ENCODE measurements at regions not wholly inside any gene's neighbourhood (a gene's known extent, or its start where the extent isn't known, plus 50 kb on each side); places are given as distances from the start of the nearest gene placed in this dataset.

DNA sequence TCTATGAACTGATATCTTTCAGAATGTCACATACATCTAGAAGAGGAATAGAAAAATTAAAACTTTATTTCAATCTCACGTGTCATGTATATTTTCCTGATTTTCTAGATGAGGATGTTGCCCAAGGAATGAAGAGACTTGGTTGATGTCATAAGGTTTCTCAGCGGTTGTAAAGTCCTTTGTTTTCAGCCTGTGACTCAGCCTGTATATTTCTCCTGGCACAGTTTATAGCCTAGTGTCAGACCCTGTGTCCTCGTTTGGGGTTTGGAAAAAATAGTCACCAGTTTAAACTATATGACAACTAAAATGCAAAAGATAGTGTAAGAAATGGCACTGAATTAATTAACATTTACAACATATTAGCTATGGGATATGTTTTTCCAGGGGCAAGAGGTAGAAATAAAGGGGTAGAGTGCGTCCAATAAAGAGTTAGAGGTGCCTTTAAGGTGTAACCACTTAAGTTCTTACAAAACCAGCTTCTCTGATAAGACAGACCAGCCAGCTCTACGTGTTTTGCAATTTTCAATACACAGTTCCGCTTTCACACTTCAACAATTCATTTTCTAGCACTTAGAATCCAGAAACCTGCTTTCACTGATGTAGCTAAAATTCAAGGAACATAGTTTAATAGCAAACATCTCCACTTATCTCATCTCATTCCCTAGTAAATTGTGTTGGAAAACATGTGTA lies 1432.6 kb upstream of the TENM4 start:
- H3K27me3 ChIP-seq (replicated peaks; ENCODE audit: control insufficient read depth, insufficient read depth, low read length) = no peaks in the 10 kb centered on the region
- no peaks in the 10 kb centered on the region for H3K36me3 ChIP-seq (ENCODE audit: control insufficient read depth, insufficient read depth, low read length, severe bottlenecking)
- H3K9me3 ChIP-seq (ENCODE audit: control insufficient read depth, low read length) = no peaks in the 10 kb centered on the region
- no peak for DNase-seq (ENCODE audit: low read depth)
- no peak overlapping the region for H3K9ac ChIP-seq (ENCODE audit: low read length)
- H3K4me1 ChIP-seq (ENCODE audit: control insufficient read depth, insufficient read depth, low read length) = no peaks in the 10 kb centered on the region
- no peak overlapping the region for H3K4me3 ChIP-seq (ENCODE audit: low read length)

DNA sequence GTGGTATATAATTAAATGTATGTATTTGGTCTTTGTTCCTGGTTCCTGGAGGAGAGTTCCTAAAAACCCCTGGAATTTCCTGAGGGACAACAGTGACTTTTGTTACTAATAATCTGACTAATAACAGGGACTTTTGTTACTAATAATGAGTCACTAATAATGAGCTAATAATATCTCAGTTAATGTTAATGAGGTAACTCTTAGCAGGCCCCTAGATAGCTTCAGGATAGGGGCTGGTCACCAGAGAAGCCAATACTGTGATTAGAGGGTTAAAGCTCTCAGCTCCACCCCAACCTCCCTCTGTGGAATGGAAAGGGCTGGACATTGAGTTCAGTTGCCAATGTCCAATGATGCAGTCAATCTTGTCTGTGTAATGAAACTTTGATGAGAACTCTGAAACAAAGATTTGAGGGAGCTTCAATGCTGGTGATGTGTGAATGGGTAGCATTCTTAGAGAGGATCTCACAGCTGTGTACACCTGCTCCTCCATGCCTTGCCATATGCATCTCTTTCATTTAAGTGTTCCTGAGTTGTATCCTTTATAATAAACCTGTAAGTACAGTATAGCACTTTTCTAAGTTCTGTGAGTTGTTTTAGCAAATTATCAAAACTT lies 1431.4 kb upstream of the TENM4 start:
- no peak for DNase-seq (ENCODE audit: low read depth)
- no peak overlapping the region for H3K4me3 ChIP-seq (ENCODE audit: low read length)
- H3K4me1 ChIP-seq (ENCODE audit: control insufficient read depth, insufficient read depth, low read length) = no peaks in the 10 kb centered on the region
- H3K9me3 ChIP-seq (ENCODE audit: control insufficient read depth, low read length) = no peaks in the 10 kb centered on the region
- no peak overlapping the region for H3K9ac ChIP-seq (ENCODE audit: low read length)
- H3K27me3 ChIP-seq (replicated peaks; ENCODE audit: control insufficient read depth, insufficient read depth, low read length) = no peaks in the 10 kb centered on the region
- H3K36me3 ChIP-seq (ENCODE audit: control insufficient read depth, insufficient read depth, low read length, severe bottlenecking) = no peaks in the 10 kb centered on the region

DNA sequence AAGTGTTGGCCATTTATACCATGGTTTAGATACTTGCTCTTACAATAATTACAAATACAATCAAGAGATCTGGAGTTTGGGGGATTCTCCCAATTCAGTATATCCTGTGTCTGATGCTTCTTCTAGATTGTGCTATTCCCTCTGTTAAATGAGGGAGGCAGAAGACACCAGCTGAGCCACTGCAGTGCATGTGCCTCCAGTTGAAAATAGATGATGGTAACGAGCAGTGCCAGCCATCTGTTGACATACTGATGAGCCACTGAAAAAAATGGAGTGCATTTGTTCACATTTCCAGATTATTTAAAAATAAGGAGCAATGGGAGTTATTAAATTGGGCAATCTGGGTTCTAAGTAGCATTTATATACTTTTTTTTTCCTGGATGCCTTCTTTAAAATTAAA lies 1428.0 kb upstream of the TENM4 start:
- Histone ChIP-seq H3K36me3 (ENCODE audit: control insufficient read depth, insufficient read depth, low read length, severe bottlenecking) (no peaks in the 10 kb centered on the region), H3K4me3 (ENCODE audit: low read length) (no peak overlapping the region), H3K27me3 (replicated peaks; ENCODE audit: control insufficient read depth, insufficient read depth, low read length) (no peaks in the 10 kb centered on the region), H3K9ac (ENCODE audit: low read length) (no peak overlapping the region), H3K9me3 (ENCODE audit: control insufficient read depth, low read length) (no peaks in the 10 kb centered on the region), H3K4me1 (ENCODE audit: control insufficient read depth, insufficient read depth, low read length) (no peaks in the 10 kb centered on the region)
- DNase-seq (ENCODE audit: low read depth) = no peak

DNA sequence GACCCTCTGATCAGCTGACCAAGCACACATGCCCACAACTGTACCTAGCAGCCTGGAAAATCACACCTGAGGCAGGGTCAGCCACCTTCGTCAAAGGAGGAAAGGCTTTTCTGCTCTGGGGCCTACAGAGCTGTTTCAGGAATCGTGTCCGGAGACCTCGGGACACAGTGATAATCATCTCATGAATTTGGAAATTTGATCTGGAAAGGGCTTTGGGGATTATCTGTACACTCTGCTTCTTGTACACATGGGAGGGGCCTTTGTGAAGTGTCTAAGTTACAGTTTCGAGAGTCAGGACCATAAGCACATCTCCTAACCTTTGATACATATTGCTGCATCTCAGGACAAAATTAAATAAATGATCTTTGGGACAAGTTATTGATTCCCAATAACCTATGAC lies 1421.2 kb upstream of the TENM4 start:
- H3K4me3 ChIP-seq (ENCODE audit: low read length) = no peak overlapping the region
- H3K9ac ChIP-seq (ENCODE audit: low read length) = no peak overlapping the region
- H3K9me3 ChIP-seq (ENCODE audit: control insufficient read depth, low read length) = no peaks in the 10 kb centered on the region
- H3K36me3 ChIP-seq (ENCODE audit: control insufficient read depth, insufficient read depth, low read length, severe bottlenecking) = no peaks in the 10 kb centered on the region
- no peaks in the 10 kb centered on the region for H3K27me3 ChIP-seq (replicated peaks; ENCODE audit: control insufficient read depth, insufficient read depth, low read length)
- no peak for DNase-seq (ENCODE audit: low read depth)
- peaks cover 6% of the 10 kb centered on the region for H3K4me1 ChIP-seq (ENCODE audit: control insufficient read depth, insufficient read depth, low read length)

DNA sequence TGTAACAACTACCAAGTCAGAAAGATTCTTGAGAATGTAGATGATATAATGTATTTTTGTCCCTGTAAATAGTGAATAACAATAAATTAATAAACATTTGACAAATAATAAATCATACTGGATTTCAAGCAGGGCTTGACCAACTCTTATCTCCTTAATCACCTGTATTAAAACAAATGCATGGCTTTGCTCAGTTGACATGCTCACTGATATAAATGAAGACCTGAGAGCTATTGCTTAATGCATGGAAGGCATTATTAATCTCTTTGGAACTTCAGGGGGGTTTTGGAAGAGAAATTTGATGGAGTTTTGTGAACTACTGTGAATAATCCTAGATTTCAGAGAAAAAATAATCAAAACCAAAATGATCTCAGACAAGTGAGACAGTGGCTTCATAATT lies 1420.4 kb upstream of the TENM4 start:
- no peak overlapping the region for H3K9ac ChIP-seq (ENCODE audit: low read length)
- H3K4me1 ChIP-seq (ENCODE audit: control insufficient read depth, insufficient read depth, low read length) = peaks cover 6% of the 10 kb centered on the region
- no peaks in the 10 kb centered on the region for H3K9me3 ChIP-seq (ENCODE audit: control insufficient read depth, low read length)

DNA sequence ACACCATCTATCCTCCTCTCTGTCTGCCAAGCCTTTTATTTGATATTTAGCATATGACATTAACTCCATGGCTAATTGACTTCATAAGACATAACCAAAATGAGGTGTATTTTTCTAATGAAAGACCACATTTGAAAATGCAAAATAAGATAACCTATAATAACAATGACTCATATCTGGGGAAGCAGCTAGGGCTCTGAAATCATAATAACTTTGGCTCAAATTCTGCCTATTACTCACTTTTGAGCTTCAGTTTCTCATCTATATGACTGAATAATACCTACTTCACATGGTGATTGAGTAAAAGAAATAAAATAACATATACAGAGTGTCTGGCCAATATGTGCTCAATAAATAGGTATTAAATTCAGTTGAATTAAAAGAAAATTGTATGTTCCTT lies 1419.8 kb upstream of the TENM4 start:
- no peak overlapping the region for H3K9ac ChIP-seq (ENCODE audit: low read length)

More for the DNA sequence above, 1420.4 kb upstream of the TENM4 start:
- Histone ChIP-seq H3K27me3 (replicated peaks; ENCODE audit: control insufficient read depth, insufficient read depth, low read length) (no peaks in the 10 kb centered on the region), H3K36me3 (ENCODE audit: control insufficient read depth, insufficient read depth, low read length, severe bottlenecking) (no peaks in the 10 kb centered on the region), H3K4me3 (ENCODE audit: low read length) (no peak overlapping the region)
- no peak for DNase-seq (ENCODE audit: low read depth)

GRCh38 chr11:80856066-80856465 lies 1415.2 kb upstream of the TENM4 start:
- Histone ChIP-seq H3K4me1 (ENCODE audit: control insufficient read depth, insufficient read depth, low read length) (peaks cover 13% of the 10 kb centered on the region), H3K36me3 (ENCODE audit: control insufficient read depth, insufficient read depth, low read length, severe bottlenecking) (no peaks in the 10 kb centered on the region), H3K27me3 (replicated peaks; ENCODE audit: control insufficient read depth, insufficient read depth, low read length) (no peaks in the 10 kb centered on the region), H3K9ac (ENCODE audit: low read length) (no peak overlapping the region), H3K9me3 (ENCODE audit: control insufficient read depth, low read length) (no peaks in the 10 kb centered on the region), H3K4me3 (ENCODE audit: low read length) (no peak overlapping the region)
- DNase-seq (ENCODE audit: low read depth) = no peak

More for the DNA sequence above, 1419.8 kb upstream of the TENM4 start:
- no peaks in the 10 kb centered on the region for H3K27me3 ChIP-seq (replicated peaks; ENCODE audit: control insufficient read depth, insufficient read depth, low read length)
- no peaks in the 10 kb centered on the region for H3K9me3 ChIP-seq (ENCODE audit: control insufficient read depth, low read length)
- H3K4me1 ChIP-seq (ENCODE audit: control insufficient read depth, insufficient read depth, low read length) = peaks cover 11% of the 10 kb centered on the region
- no peak overlapping the region for H3K4me3 ChIP-seq (ENCODE audit: low read length)
- no peaks in the 10 kb centered on the region for H3K36me3 ChIP-seq (ENCODE audit: control insufficient read depth, insufficient read depth, low read length, severe bottlenecking)
- no peak for DNase-seq (ENCODE audit: low read depth)

- Histone ChIP-seq H3K4me1 (ENCODE audit: control insufficient read depth, insufficient read depth, low read length) (peaks cover 8% of the 10 kb centered on the region), H3K9me3 (ENCODE audit: control insufficient read depth, low read length) (no peaks in the 10 kb centered on the region), H3K9ac (ENCODE audit: low read length) (no peak overlapping the region), H3K36me3 (ENCODE audit: control insufficient read depth, insufficient read depth, low read length, severe bottlenecking) (no peaks in the 10 kb centered on the region), H3K27me3 (replicated peaks; ENCODE audit: control insufficient read depth, insufficient read depth, low read length) (no peaks in the 10 kb centered on the region), H3K4me3 (ENCODE audit: low read length) (no peak overlapping the region)
- no peak for DNase-seq (ENCODE audit: low read depth)
Measured at GRCh38 chr11:80855426-80855825, 1414.6 kb upstream of the TENM4 start.

- no peaks in the 10 kb centered on the region for H3K36me3 ChIP-seq (ENCODE audit: control insufficient read depth, insufficient read depth, low read length, severe bottlenecking)
- no peak overlapping the region for H3K9ac ChIP-seq (ENCODE audit: low read length)
- H3K4me1 ChIP-seq (ENCODE audit: control insufficient read depth, insufficient read depth, low read length) = no peaks in the 10 kb centered on the region
- no peaks in the 10 kb centered on the region for H3K27me3 ChIP-seq (replicated peaks; ENCODE audit: control insufficient read depth, insufficient read depth, low read length)
- no peaks in the 10 kb centered on the region for H3K9me3 ChIP-seq (ENCODE audit: control insufficient read depth, low read length)
- no peak for DNase-seq (ENCODE audit: low read depth)
- no peak overlapping the region for H3K4me3 ChIP-seq (ENCODE audit: low read length)
Measured at GRCh38 chr11:80849253-80849652, 1408.4 kb upstream of the TENM4 start.

DNA sequence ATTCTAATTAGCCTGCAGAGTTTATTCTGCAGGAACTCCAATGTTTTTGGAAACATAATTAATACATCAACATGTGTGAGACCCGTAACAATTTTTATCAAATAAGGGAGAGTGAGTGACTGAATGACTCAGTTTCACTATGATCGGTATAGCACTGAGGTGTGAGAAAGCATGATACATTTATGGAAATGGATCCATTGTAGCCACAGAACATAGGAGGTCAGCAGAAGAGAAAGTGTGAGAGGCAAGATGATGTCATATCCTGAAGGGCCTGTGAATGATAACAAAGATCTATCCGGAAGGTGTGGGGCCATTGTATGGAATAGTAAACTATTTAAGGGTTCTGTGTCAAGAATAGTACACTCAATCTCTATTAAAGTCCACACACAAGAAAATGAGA lies 1406.1 kb upstream of the TENM4 start:
- H3K27me3 ChIP-seq (replicated peaks; ENCODE audit: control insufficient read depth, insufficient read depth, low read length) = no peaks in the 10 kb centered on the region
- no peak for DNase-seq (ENCODE audit: low read depth)
- no peaks in the 10 kb centered on the region for H3K9me3 ChIP-seq (ENCODE audit: control insufficient read depth, low read length)
- no peak overlapping the region for H3K4me3 ChIP-seq (ENCODE audit: low read length)
- no peaks in the 10 kb centered on the region for H3K36me3 ChIP-seq (ENCODE audit: control insufficient read depth, insufficient read depth, low read length, severe bottlenecking)
- H3K9ac ChIP-seq (ENCODE audit: low read length) = no peak overlapping the region
- peaks cover 6% of the 10 kb centered on the region for H3K4me1 ChIP-seq (ENCODE audit: control insufficient read depth, insufficient read depth, low read length)

DNA sequence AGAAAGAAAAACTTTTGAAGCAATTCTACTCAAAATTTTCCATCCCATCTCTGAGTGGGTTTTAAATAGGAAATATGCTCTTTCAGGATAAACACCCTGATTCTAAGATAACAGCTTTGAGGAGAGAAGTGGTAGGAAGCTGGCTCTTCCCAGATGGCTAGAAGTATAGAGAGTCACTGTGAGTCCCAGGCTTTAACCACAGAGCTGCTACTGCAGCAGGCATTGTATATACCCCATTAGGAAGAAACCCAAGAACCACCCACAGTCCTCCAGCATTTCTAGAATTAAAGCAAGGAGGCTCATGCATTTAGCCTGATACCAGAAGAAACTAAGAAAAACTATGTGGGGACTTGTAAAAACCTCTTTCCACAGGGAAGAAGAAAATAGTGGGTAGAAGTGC lies 1405.6 kb upstream of the TENM4 start:
- H3K4me1 ChIP-seq (ENCODE audit: control insufficient read depth, insufficient read depth, low read length) = peaks cover 12% of the 10 kb centered on the region
- DNase-seq (ENCODE audit: low read depth) = no peak
- H3K27me3 ChIP-seq (replicated peaks; ENCODE audit: control insufficient read depth, insufficient read depth, low read length) = no peaks in the 10 kb centered on the region
- H3K4me3 ChIP-seq (ENCODE audit: low read length) = no peak overlapping the region
- no peaks in the 10 kb centered on the region for H3K36me3 ChIP-seq (ENCODE audit: control insufficient read depth, insufficient read depth, low read length, severe bottlenecking)
- no peaks in the 10 kb centered on the region for H3K9me3 ChIP-seq (ENCODE audit: control insufficient read depth, low read length)
- H3K9ac ChIP-seq (ENCODE audit: low read length) = no peak overlapping the region

Measured in adipocyte (in vitro differentiated cells).